ENCODE measurements at regions not wholly inside any gene's neighbourhood (a gene's known extent, or its start where the extent isn't known, plus 50 kb on each side); places are given as distances from the start of the nearest gene placed in this dataset.

GRCh38 chr14:62428429-62429203 lies 616.6 kb downstream of the KCNH5 start:
- H3K4me1 Mint-ChIP-seq: no peaks in the 10 kb centered on the region
- no peak overlapping the region for H3K27ac Mint-ChIP-seq
- H3K27me3 Mint-ChIP-seq: no peaks in the 10 kb centered on the region
- no peak overlapping the region for H3K4me3 Mint-ChIP-seq
- no peaks in the 10 kb centered on the region for H3K36me3 Mint-ChIP-seq
- H3K9me3 Mint-ChIP-seq: peaks cover 29% of the 10 kb centered on the region
- CTCF ChIA-PET: no interaction called here
- DNase-seq: no peak

- no peak overlapping the region for H3K4me3 Mint-ChIP-seq
- DNase-seq: no peak
- H3K9me3 Mint-ChIP-seq: peaks cover 32% of the 10 kb centered on the region
- H3K4me1 Mint-ChIP-seq: no peaks in the 10 kb centered on the region
- CTCF ChIA-PET: no interaction called here
- H3K27me3 Mint-ChIP-seq: no peaks in the 10 kb centered on the region
- H3K27ac Mint-ChIP-seq: no peak overlapping the region
- no peaks in the 10 kb centered on the region for H3K36me3 Mint-ChIP-seq
Observed at GRCh38 chr14:62429683-62430082, 615.6 kb downstream of the KCNH5 start.

GRCh38 chr14:62431496-62431895 lies 613.8 kb downstream of the KCNH5 start:
- no peaks in the 10 kb centered on the region for H3K36me3 Mint-ChIP-seq
- H3K27me3 Mint-ChIP-seq: no peaks in the 10 kb centered on the region
- CTCF ChIA-PET: no interaction called here
- no peak overlapping the region for H3K4me3 Mint-ChIP-seq
- no peak overlapping the region for H3K27ac Mint-ChIP-seq
- peaks cover 32% of the 10 kb centered on the region for H3K9me3 Mint-ChIP-seq
- DNase-seq: no peak
- no peaks in the 10 kb centered on the region for H3K4me1 Mint-ChIP-seq

- CTCF ChIA-PET: no interaction called here
- Mint-ChIP-seq H3K27ac (no peak overlapping the region), H3K27me3 (no peaks in the 10 kb centered on the region), H3K4me3 (no peak overlapping the region), H3K9me3 (peaks cover 25% of the 10 kb centered on the region), H3K4me1 (no peaks in the 10 kb centered on the region), H3K36me3 (no peaks in the 10 kb centered on the region)
- no peak for DNase-seq
Observed at GRCh38 chr14:62432955-62433354, 612.3 kb downstream of the KCNH5 start.

- DNase-seq: no peak
- no peak overlapping the region for H3K27ac Mint-ChIP-seq
- peaks cover 42% of the 10 kb centered on the region for H3K9me3 Mint-ChIP-seq
- CTCF ChIA-PET: no interaction called here
- no peak overlapping the region for H3K4me3 Mint-ChIP-seq
- no peaks in the 10 kb centered on the region for H3K36me3 Mint-ChIP-seq
- no peaks in the 10 kb centered on the region for H3K4me1 Mint-ChIP-seq
- H3K27me3 Mint-ChIP-seq: no peaks in the 10 kb centered on the region
Observed at GRCh38 chr14:62436261-62436660, 609.0 kb downstream of the KCNH5 start.

- Mint-ChIP-seq H3K27me3 (no peaks in the 10 kb centered on the region), H3K9me3 (peaks cover 34% of the 10 kb centered on the region), H3K36me3 (no peaks in the 10 kb centered on the region), H3K4me3 (no peak overlapping the region), H3K4me1 (no peaks in the 10 kb centered on the region), H3K27ac (no peak overlapping the region)
- DNase-seq: no peak
- CTCF ChIA-PET: no interaction called here
Observed at GRCh38 chr14:62439210-62439609, 606.0 kb downstream of the KCNH5 start.

- no peaks in the 10 kb centered on the region for H3K36me3 Mint-ChIP-seq
- H3K27ac Mint-ChIP-seq: no peak overlapping the region
- no peaks in the 10 kb centered on the region for H3K27me3 Mint-ChIP-seq
- peaks cover 39% of the 10 kb centered on the region for H3K9me3 Mint-ChIP-seq
- DNase-seq: no peak
- CTCF ChIA-PET: no interaction called here
- H3K4me1 Mint-ChIP-seq: no peaks in the 10 kb centered on the region
- no peak overlapping the region for H3K4me3 Mint-ChIP-seq
Observed at GRCh38 chr14:62443796-62444195, 601.5 kb downstream of the KCNH5 start.

- CTCF ChIA-PET: no interaction called here
- DNase-seq: no peak
- Mint-ChIP-seq H3K36me3 (no peaks in the 10 kb centered on the region), H3K4me3 (no peak overlapping the region), H3K4me1 (no peaks in the 10 kb centered on the region), H3K27ac (no peak overlapping the region), H3K9me3 (peaks cover 24% of the 10 kb centered on the region), H3K27me3 (no peaks in the 10 kb centered on the region)
Observed at GRCh38 chr14:62445570-62445969, 599.7 kb downstream of the KCNH5 start.

- no peak overlapping the region for H3K27ac Mint-ChIP-seq
- H3K9me3 Mint-ChIP-seq: peaks cover 17% of the 10 kb centered on the region
- H3K36me3 Mint-ChIP-seq: no peaks in the 10 kb centered on the region
- H3K27me3 Mint-ChIP-seq: no peaks in the 10 kb centered on the region
- CTCF ChIA-PET: no interaction called here
- DNase-seq: no peak
- H3K4me3 Mint-ChIP-seq: no peak overlapping the region
- H3K4me1 Mint-ChIP-seq: no peaks in the 10 kb centered on the region
Observed at GRCh38 chr14:62451221-62451620, 594.0 kb downstream of the KCNH5 start.

GRCh38 chr14:62453226-62453625 lies 592.0 kb downstream of the KCNH5 start:
- DNase-seq: no peak
- Mint-ChIP-seq H3K36me3 (no peaks in the 10 kb centered on the region), H3K9me3 (peaks cover 4% of the 10 kb centered on the region), H3K27ac (no peak overlapping the region), H3K27me3 (no peaks in the 10 kb centered on the region), H3K4me3 (no peak overlapping the region), H3K4me1 (no peaks in the 10 kb centered on the region)
- CTCF ChIA-PET: no interaction called here

GRCh38 chr14:62455446-62455845 lies 589.8 kb downstream of the KCNH5 start:
- Mint-ChIP-seq H3K4me3 (no peak overlapping the region), H3K27ac (no peak overlapping the region), H3K36me3 (no peaks in the 10 kb centered on the region), H3K4me1 (no peaks in the 10 kb centered on the region), H3K9me3 (peaks cover 4% of the 10 kb centered on the region), H3K27me3 (no peaks in the 10 kb centered on the region)
- CTCF ChIA-PET: no interaction called here
- no peak for DNase-seq

- CTCF ChIA-PET: no interaction called here
- DNase-seq: no peak
- H3K9me3 Mint-ChIP-seq: no peaks in the 10 kb centered on the region
Observed at GRCh38 chr14:62462988-62463387, 582.3 kb downstream of the KCNH5 start.

GRCh38 chr14:62468946-62469345 lies 576.3 kb downstream of the KCNH5 start:
- Mint-ChIP-seq H3K36me3 (no peaks in the 10 kb centered on the region), H3K27me3 (no peaks in the 10 kb centered on the region), H3K4me1 (no peaks in the 10 kb centered on the region), H3K27ac (no peak overlapping the region), H3K9me3 (no peaks in the 10 kb centered on the region), H3K4me3 (no peak overlapping the region)
- no peak for DNase-seq
- CTCF ChIA-PET: no interaction called here

More at GRCh38 chr14:62462988-62463387, 582.3 kb downstream of the KCNH5 start:
- no peaks in the 10 kb centered on the region for H3K27me3 Mint-ChIP-seq
- H3K36me3 Mint-ChIP-seq: no peaks in the 10 kb centered on the region
- no peak overlapping the region for H3K4me3 Mint-ChIP-seq
- H3K4me1 Mint-ChIP-seq: no peaks in the 10 kb centered on the region
- no peak overlapping the region for H3K27ac Mint-ChIP-seq

- Mint-ChIP-seq H3K27me3 (no peaks in the 10 kb centered on the region), H3K27ac (no peak overlapping the region), H3K9me3 (no peaks in the 10 kb centered on the region), H3K36me3 (no peaks in the 10 kb centered on the region), H3K4me3 (no peak overlapping the region), H3K4me1 (no peaks in the 10 kb centered on the region)
- no peak for DNase-seq
- CTCF ChIA-PET: no interaction called here
Observed at GRCh38 chr14:62470935-62471334, 574.3 kb downstream of the KCNH5 start.

GRCh38 chr14:62491146-62491545 lies 554.1 kb downstream of the KCNH5 start:
- no peak overlapping the region for H3K4me3 Mint-ChIP-seq
- no peaks in the 10 kb centered on the region for H3K36me3 Mint-ChIP-seq

GRCh38 chr14:62497708-62498107 lies 547.5 kb downstream of the KCNH5 start:
- no peak overlapping the region for H3K4me3 Mint-ChIP-seq
- H3K9me3 Mint-ChIP-seq: peaks cover 25% of the 10 kb centered on the region
- H3K36me3 Mint-ChIP-seq: no peaks in the 10 kb centered on the region
- no peak for DNase-seq
- CTCF ChIA-PET: no interaction called here
- H3K27me3 Mint-ChIP-seq: no peaks in the 10 kb centered on the region
- H3K27ac Mint-ChIP-seq: no peak overlapping the region
- no peaks in the 10 kb centered on the region for H3K4me1 Mint-ChIP-seq

More at GRCh38 chr14:62491146-62491545, 554.1 kb downstream of the KCNH5 start:
- peaks cover 10% of the 10 kb centered on the region for H3K9me3 Mint-ChIP-seq
- H3K27ac Mint-ChIP-seq: no peak overlapping the region
- CTCF ChIA-PET: no interaction called here
- H3K4me1 Mint-ChIP-seq: no peaks in the 10 kb centered on the region
- no peak for DNase-seq
- no peaks in the 10 kb centered on the region for H3K27me3 Mint-ChIP-seq
